HG03103 (cell line): ENCODE measurements at regions not wholly inside any gene's neighbourhood (a gene's known extent, or its start where the extent isn't known, plus 50 kb on each side); places are given as distances from the start of the nearest gene placed in this dataset.

Source experiments
- ATAC-seq: cut with Tn5 transposase; IDR thresholded peaks from one replicate; pipeline ENCODE4 v1.9.1; 2021; ENCODE audit warnings: low read depth; ENCODE audit not compliant: unreplicated experiment

DNA sequence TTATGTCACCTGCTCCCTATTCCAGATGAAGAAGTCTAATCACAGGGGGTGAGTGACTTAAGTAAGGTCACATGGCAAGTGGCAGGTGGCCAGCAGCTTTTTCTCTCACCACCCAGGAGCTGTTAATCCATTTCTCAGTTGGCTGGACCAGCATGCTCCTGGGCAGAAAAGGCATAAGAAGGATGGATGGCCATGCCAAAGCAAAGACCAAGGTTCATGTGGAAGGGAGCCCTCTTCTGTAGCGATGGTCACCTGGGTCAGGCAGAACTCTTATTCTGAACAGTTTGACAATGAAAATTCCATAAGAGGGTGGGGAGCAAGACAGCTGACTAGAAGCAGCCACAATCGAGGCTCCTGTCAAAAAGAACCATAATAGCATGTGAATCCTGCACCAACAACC is 538.1 kb downstream of the SUCLA2 start:
- no peak for ATAC-seq

DNA sequence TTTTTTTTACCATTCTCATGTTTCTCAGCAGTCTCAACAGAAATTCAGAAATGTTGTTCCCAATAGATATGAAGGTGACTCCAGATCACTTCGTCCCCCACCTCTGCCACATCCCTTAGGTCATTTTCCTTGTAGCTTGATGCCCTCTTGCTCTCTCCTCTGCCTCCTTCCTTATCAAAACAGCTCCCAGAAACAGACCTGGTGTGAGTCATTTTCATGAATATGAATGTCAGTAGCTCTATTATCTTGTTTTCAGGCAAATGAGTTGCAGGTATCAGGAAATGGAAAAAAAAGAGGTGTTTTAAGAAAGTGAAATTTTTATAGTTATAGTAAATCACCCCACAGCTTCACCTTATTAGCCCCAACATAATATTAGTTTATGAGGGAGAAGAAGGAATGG is 539.3 kb downstream of the SUCLA2 start:
- no peak for ATAC-seq

DNA sequence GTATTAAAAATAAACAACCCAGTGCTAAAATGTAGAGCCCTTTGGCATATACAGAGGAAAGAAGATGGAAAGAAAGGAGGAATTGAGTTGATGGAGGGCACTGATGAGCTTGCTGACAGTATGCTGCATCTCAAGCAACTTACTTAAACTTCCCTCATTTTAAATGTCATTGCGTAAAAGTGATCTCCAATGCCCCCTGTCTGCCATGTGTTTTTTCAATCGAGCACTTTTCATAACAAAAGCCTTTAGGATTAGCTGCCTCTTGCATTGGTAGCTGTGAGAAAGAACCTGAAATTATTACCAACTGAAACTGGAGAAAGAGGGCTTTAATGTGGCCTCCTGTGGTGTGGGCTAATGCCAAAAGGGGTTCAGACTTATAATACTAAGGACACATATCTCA is 541.6 kb downstream of the SUCLA2 start:
- ATAC-seq = no peak

DNA sequence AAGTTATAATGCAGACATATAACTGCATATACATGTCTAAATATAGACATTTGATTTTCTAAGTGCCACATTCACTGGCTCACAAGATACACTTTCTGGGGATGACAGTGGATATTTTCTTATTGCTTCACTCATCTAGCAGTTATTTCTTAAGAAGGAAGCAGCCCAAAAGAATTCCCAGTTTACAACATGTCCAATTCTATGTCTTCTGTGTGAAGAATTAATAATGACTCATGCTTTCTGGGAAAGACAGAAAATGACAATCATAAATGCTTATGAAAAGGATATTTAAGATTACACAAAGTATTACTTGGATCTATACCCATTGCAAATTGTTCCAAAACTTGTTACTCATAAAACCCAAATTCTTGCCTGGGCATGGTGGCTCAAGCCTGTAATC is 543.4 kb downstream of the SUCLA2 start:
- no peak for ATAC-seq

DNA sequence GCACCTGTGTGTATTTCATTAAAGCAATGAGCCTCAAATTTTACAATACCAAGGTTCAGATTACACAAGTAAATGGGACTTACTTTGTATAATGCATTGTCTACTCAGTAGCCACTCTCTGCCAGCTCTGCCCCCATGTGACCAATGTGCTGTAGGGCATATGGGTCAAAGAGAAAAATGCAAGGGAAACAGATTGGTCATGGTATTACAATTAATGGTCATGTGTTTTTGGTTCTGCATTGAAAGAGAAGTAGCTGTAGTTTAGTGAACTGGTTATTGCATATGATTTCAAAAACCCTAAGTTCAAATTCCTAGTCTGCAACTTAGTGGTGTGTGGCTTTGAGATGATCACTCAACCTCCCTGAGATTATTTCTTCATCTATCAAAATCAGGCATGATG is 545.4 kb downstream of the SUCLA2 start:
- no peak for ATAC-seq

DNA sequence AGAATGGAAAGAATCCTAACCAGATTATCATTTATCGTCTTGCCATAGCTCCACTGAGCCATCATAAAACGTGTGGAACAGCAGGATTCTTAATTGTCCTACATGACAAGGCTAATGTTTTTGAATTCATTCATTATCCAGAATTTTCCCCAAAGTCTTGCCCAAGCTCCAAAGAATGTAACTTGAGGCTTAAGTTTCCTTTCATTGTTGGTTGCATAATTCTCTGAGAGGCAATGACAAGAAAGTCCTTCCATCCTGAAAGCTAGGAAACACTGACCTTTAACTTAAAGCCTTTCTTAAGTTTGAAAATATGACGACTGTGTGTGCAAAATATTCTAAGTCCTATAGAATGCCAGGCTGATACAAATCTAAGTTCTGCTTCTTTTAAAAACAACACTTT is 546.1 kb downstream of the SUCLA2 start:
- no peak for ATAC-seq

DNA sequence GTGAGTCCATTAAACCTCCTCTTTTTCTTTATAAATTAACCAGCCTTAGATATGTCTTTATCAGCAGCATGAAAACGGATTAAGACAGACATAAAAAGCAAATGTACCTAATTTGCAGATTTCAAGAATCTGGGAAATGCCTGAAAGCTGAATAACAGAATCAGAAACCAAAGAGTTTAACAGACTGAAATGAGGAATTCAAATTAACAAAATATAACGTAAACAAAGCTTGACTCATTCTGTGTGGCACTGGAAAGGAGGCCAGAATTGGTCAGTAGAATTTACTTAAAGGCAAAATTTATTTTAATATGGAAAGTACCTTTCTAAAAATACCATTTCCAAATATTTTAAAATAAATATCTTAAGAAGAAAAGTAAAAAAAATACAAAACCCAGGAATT is 540.6 kb upstream of the HTR2A start:
- ATAC-seq = no peak

DNA sequence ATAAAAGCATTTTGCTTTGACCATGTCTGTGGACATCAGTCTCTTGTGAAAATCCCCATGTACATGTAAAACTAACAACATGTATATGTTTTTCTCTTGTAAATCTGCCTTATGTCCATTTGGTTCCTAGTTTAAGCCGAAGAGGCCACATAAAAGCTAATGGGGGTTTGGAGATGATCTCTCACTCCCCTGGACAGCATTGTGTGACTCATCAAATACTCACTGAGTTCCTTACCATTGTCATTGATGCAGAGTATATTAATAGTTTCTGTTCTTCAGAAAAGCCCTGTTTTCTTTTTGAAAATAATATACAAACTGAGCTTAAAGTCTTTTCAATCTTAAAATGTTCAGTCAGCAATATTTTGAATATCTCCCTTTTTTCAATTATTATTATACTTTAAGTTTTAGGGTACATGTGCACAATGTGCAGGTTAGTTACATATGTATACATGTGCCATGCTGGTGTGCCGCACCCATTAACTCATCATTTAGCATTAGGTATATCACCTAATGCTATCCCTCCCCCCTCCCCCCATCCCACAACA is 536.7 kb upstream of the HTR2A start:
- no peak for ATAC-seq

DNA sequence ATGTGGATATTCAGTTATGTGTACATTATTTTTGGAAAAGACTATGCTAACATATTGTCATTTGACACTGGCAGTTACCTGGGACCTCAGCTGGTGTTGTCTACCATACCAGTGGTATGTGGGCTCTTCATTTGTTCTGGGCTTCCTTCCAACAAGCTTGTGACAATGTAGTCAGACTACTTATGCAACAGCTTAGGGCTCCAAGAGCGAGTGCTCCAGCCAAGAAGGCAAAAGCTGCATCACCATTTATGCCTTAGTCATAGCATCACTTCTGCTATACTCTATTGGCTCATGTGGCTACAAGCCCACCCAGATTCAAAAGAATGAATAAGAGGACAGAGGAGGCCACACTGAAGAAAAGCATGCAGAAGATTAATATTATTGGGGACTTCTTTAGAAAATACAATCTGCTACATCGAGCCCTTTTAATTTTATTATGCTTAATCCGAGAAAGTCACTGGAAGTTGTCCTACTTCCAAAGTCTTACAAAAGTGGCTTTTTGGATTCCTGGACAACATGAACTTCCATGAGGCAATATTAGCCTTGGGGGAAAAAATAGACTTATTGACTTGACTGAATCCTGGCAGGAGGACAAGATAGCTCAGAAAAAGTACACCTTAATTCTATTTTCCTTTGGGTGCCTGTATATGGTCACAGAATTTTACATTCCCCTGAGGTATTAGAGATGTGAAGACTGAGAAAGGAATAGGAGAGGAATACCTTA is 529.4 kb upstream of the HTR2A start:
- ATAC-seq = no peak

DNA sequence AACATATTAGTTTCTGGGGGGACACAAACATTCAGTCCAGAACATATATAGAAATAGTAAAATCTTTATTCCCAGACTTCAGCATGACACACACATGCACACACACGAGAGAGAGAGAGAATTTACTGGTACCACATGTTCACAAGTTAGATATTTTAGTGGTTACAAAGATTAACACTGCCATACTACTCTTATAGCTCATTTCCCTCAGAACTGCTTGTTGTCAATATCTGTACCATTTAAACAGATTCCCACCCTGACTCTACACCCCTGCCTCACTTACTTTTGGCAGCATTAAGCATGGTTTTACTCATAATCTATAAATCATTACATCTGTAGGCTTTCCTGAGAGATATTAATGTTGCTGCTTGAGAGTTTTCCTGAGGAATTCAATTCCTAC is 524.7 kb upstream of the HTR2A start:
- no peak for ATAC-seq

DNA sequence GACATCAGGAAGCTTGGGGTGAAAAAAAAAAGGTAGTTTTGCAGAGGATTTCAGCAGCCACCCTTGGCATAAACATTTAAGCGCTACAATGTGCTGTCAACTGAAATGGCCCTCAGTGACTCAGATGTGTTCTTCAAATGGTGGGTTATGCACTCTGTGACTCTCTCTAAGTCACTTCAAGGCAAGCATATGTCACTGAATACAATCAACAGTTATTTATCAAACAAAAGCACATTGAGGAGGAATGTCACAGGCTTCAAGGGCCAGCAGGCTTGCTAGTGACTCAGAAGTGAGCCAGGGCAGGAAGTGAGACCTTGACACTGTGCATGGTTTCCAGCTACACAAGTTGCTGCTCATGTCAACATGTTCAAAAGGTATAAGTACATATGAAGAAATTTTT is 523.7 kb upstream of the HTR2A start:
- no peak for ATAC-seq

DNA sequence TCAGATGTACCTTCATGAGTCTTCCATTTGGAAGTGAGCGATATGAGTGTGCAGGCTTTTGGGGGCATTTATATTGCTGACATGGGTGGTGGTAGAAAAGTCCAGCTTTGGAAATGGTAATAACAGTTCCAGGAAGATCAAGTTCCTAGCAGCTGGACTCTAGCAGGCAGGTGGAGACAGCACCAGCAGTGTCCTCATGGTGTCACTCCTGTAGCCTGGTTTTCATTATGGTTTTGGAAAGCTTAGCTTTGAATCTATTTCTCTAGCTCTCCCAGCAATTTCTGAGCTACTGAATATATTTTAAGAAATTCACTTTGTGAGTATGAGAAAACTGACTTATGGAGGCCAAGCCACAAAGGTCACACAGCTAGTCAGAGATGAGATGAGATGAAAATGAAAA is 523.2 kb upstream of the HTR2A start:
- ATAC-seq = no peak

DNA sequence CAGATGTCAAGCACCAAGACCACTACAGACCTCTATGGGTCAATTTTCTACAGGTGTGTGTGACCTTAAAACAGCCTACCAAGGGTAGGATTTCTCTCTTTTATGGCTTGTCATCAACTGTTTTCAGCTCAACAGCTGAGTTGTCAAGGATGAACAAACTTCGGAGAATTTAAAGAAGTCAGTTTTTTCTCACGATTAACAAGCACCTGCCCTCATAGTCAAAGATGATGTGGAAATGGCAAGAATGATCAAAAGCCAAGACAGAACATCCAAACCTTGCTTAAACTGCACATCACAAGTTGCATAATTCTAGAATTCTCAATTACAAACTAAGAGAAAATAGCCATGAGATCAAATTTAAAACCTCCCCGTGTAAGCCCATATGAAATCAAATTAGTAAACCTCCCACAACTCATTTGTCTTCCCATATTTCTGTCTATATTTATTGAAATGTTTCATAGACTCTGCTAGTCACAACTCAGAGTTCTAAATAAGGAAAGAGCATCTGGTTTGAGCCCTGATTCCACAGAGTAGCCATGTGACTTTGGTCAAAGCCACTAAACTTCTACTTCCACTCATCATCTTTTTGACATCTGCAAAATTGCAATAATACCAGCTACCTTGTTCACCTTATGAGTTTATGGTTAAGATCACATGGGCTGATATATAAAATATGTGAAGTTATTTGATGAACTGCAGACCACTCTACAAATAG is 521.5 kb upstream of the HTR2A start:
- no peak for ATAC-seq

DNA sequence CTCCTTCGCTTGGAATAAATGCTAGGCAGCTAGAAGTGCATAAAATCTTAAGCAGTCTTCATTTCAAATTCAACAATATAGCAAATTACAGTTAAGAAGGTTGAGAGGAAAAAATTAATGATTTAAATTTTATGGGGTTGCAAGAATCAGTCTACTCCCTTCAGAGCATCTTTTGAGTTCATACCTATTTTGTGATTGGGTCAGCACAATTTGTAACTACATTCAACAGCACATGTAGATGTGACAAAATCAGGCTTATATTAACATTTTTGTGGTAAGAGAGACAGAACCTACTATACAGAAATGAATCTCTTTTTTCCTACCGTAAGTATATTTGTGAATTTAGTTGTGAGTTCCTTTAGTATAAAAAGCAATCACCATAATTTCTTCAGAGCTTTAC is 520.6 kb upstream of the HTR2A start:
- ATAC-seq = no peak

DNA sequence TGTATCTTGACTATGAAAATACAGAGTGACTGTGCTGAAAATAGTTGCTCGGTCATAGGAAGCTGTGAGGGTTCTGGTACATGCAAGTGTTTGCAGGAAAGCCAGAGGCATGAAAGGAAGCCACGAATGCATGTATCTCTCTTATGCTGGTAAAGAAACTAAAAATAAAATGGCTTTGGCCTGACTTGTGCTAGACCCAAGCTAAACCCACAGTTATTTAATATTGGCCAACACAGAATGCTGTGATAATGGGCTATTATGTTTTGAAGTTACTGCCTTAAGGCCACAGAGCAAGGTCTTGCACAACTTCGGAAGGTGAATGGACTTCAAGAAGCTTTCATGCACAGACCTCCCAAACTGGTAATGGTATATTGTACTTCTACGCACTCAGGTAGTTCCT is 518.2 kb upstream of the HTR2A start:
- no peak for ATAC-seq

DNA sequence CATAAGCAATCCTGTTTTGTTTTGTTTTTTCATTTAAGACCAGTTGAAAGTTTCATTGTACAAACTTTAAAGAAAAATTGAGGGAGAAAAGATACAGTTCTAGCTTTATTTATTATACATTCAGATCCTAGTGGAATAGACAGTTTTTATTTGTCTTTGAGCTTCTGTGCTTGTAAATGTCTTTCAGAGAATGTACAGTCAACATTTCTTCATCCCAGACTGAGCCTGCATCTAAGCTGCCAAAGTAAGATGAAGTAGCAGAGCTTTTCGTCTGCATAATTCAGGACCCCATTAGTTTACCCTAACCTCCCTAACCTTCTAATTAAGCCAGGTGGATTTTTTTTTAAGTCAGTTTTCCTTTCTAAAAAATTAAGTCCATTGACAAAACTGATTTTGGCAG is 516.7 kb upstream of the HTR2A start:
- no peak for ATAC-seq

DNA sequence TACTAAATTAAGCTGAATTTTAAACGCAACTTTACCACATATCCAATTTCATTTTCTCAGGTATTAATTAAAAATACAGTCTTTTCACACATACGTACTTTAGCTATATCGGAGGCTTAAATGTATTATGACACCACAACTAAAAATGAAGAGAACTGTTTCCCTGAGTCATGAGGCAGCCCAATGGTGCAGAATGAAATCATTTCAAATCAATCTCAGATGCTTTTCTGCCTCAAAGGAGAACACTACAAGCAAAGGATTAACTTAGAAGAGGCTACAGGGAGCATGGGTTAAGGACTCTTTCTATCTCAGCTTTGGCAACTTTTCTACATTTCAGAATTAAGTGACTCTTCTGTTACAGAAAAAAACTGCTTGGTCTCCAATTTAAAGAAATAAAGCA is 516.3 kb upstream of the HTR2A start:
- no peak for ATAC-seq

DNA sequence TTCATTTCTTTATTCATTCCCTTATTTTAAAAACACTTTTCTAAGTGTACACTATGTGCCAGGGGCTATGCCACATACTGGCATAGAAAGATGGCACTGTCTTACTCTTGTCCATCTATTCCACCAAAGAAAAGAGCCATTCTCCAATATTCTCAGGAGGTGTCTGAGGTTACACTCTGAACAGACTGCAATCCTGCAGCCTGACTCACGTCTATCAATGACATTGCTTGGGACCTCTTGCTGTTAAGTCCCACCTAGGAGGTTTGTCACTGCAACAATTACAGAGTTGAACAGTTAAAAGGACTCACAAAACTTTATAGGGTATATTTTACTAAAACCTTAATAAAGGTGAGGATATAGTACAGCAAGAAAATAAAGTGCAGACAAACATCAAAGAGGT is 512.9 kb upstream of the HTR2A start:
- no peak for ATAC-seq

DNA sequence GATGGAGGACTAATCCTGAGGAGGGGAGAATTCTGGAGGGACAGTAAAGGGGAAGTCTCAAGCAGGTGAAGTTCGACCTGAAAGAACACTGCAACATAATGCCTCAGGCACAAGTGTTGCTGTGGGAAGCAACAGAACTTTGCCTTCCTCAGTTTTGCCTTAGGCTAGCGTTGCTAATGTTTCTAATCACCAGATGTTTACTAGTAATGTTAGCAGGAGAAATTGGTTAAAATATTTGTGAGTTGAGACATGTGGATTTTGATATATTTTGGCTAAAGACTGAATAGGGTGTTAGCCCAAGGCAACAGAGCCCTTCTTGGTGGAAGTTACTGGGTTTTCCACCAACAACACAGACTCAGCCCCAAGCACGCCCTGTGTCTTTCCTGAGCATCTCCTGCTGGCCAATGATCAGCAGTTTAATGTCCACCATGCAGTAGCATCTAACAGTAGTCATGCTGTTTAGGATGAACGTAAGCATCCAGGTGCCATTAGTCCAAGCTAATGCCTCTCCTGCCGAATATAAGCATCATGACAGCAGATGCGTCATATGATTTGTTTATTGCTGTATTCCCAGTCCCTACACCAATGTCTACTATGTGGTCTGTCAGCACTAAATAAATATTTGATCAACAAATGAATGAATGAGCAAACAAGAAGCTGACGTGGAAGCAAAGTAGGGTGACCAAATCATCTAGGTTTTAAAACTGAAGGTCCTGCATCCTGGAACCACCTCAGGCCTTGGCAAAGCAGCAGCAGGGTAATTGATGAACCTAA is 511.9 kb upstream of the HTR2A start:
- ATAC-seq = no peak

DNA sequence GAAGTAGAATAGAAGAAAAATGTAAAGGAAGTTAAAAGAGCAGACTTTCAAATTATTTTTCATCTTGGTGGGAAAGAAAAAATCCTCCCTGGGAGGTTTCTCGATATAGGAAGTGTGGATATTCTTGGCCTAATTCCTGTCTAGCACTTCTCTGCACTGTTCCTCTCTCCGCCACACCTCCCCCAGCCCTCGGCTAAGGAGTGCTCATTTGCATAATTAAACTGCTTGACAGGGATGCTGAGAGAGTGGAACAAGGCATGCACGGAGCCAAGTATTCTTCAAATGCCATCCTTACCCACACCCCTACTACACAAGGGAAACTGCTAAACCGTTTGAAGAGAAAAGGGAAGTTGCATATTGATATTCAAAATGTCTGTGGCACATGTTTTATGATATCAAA is 511.0 kb upstream of the HTR2A start:
- ATAC-seq = no peak

DNA sequence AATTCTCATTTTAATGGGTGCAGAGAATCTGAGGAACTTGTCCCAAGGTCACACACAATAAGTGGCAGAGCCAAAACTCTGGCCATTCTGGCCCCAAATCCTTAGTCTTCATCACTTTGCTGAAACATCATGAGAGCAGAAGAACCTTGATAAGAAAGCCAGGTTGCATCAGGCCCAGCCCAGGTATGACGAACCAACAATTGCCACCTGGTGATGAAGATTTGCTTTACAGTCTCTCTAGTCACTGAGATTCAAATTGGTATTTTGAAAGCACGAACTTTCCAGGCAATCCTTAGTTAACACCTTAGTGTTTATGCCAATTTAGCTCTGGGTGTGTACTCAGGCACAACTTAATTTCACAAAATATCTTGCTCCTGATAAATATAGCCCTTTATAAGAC is 502.7 kb upstream of the HTR2A start:
- no peak for ATAC-seq
